ENCODE measurements at regions not wholly inside any gene's neighbourhood (a gene's known extent, or its start where the extent isn't known, plus 50 kb on each side); places are given as distances from the start of the nearest gene placed in this dataset.

- no peak overlapping the region for H2AFZ ChIP-seq
- no peak for TF ChIP-seq CTCF (IDR thresholded peaks at IDR 0.05)
- H3K4me1 ChIP-seq, result no peaks in the 10 kb centered on the region
- no peaks in the 10 kb centered on the region for H3K36me3 ChIP-seq (ENCODE audit: control insufficient read depth, insufficient read depth, low read length)
- H3K9me3 ChIP-seq (ENCODE audit: control insufficient read depth, low read length), result no peaks in the 10 kb centered on the region
- H3K79me2 ChIP-seq, result no peaks in the 10 kb centered on the region
- H3K27me3 ChIP-seq (ENCODE audit: control insufficient read depth, insufficient read depth, low read length), result no peaks in the 10 kb centered on the region
- no peak overlapping the region for H3K27ac ChIP-seq
- no peak overlapping the region for H3K4me3 ChIP-seq (ENCODE audit: low read depth, low read length)
- no peak overlapping the region for H3K9ac ChIP-seq
- H3K4me2 ChIP-seq (ENCODE audit: low read length), result no peak overlapping the region
These were observed 103.3 kb downstream of the ESM1 start for GRCh38 chr5:54882101-54882500.

- TF ChIP-seq CTCF (IDR thresholded peaks at IDR 0.05), result no peak
- no peak overlapping the region for H3K9ac ChIP-seq
These were observed 103.9 kb downstream of the ESM1 start for GRCh38 chr5:54881286-54882005.

GRCh38 chr5:54876976-54877375 is 108.4 kb downstream of the ESM1 start:
- no peak for TF ChIP-seq CTCF (IDR thresholded peaks at IDR 0.05)
- no peaks in the 10 kb centered on the region for H3K27me3 ChIP-seq (ENCODE audit: control insufficient read depth, insufficient read depth, low read length)
- H3K27ac ChIP-seq, result no peak overlapping the region
- no peak overlapping the region for H3K9ac ChIP-seq
- no peak overlapping the region for H3K4me3 ChIP-seq (ENCODE audit: low read depth, low read length)
- H3K9me3 ChIP-seq (ENCODE audit: control insufficient read depth, low read length), result no peaks in the 10 kb centered on the region
- H3K4me2 ChIP-seq (ENCODE audit: low read length), result no peak overlapping the region
- no peak overlapping the region for H2AFZ ChIP-seq
- no peaks in the 10 kb centered on the region for H3K79me2 ChIP-seq
- H3K36me3 ChIP-seq (ENCODE audit: control insufficient read depth, insufficient read depth, low read length), result no peaks in the 10 kb centered on the region
- peaks cover 14% of the 10 kb centered on the region for H3K4me1 ChIP-seq

More at GRCh38 chr5:54881286-54882005, 103.9 kb downstream of the ESM1 start:
- no peak overlapping the region for H3K27ac ChIP-seq
- H3K4me1 ChIP-seq, result no peaks in the 10 kb centered on the region
- no peaks in the 10 kb centered on the region for H3K79me2 ChIP-seq
- H3K4me2 ChIP-seq (ENCODE audit: low read length), result no peak overlapping the region
- no peaks in the 10 kb centered on the region for H3K27me3 ChIP-seq (ENCODE audit: control insufficient read depth, insufficient read depth, low read length)
- no peaks in the 10 kb centered on the region for H3K36me3 ChIP-seq (ENCODE audit: control insufficient read depth, insufficient read depth, low read length)
- no peaks in the 10 kb centered on the region for H3K9me3 ChIP-seq (ENCODE audit: control insufficient read depth, low read length)
- H2AFZ ChIP-seq, result no peak overlapping the region
- H3K4me3 ChIP-seq (ENCODE audit: low read depth, low read length), result no peak overlapping the region

GRCh38 chr5:54876556-54876955 is 108.8 kb downstream of the ESM1 start:
- Histone ChIP-seq H3K79me2 (no peaks in the 10 kb centered on the region), H2AFZ (no peak overlapping the region), H3K27me3 (ENCODE audit: control insufficient read depth, insufficient read depth, low read length) (no peaks in the 10 kb centered on the region), H3K4me1 (peaks cover 17% of the 10 kb centered on the region), H3K4me3 (ENCODE audit: low read depth, low read length) (no peak overlapping the region), H3K36me3 (ENCODE audit: control insufficient read depth, insufficient read depth, low read length) (no peaks in the 10 kb centered on the region), H3K4me2 (ENCODE audit: low read length) (no peak overlapping the region), H3K27ac (no peak overlapping the region), H3K9me3 (ENCODE audit: control insufficient read depth, low read length) (no peaks in the 10 kb centered on the region), H3K9ac (no peak overlapping the region)
- no peak for TF ChIP-seq CTCF (IDR thresholded peaks at IDR 0.05)
